ENCODE measurements at regions not wholly inside any gene's neighbourhood (a gene's known extent, or its start where the extent isn't known, plus 50 kb on each side); places are given as distances from the start of the nearest gene placed in this dataset.

DNA sequence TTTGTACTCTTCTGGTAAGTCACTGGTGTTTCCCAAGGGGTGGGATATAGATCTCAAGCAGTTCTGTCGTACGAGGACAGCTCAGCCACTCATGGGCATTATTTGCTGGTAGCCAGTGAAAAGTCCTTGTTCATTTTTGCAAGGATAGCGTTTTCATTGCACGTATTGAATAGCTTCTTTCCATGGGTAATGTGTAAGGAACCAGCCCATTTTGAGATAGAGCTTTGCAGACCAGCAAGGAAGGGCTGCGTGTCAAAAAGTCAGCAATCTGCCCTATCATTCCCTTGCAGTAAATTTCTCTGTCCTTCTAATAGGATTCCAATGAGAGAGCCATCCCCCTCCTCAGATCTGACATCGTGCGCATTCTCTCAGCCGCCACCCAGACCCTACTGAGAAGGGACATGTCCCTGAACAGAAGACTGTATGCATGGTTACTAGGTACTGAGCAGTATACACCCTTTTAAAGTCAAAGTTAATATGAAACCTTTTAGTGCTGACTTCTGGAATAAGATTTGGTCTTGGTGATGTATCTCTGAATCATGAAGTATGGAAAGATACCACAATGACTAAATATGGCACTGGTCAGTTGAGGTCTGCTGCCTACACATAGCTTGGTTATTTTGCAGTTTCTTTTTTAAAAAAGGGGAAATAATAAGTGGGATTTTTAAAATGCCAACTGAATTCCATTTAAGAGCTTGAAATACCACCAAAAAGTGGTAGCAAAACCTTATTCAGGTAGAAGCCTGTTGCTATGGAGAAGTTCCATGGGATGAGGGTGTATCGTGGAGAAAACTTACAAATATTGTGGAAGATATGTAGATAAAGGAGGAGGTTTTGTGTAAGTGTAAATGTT lies 55.3 kb downstream of the DOP1B start:
- no peak for TF ChIP-seq POLR2A (IDR thresholded peaks at IDR 0.05)
- TF ChIP-seq CTCF (IDR thresholded peaks at IDR 0.05): no peak
- peaks cover 0 to 1% of the 10 kb centered on the region in 2 donors for H3K36me3 ChIP-seq (replicated peaks in 1 of 2; ENCODE audit: insufficient read depth in 1 of 2, low read depth in 2 of 2)
- intact Hi-C loops (cut with DNase I): no loop called here
- 95 to 97% methylated on average over 9 of the region's 9 CpGs for WGBS, 2 donors
- H3K27ac ChIP-seq: no peak overlapping the region
- no peaks in the 10 kb centered on the region for H3K9me3 ChIP-seq
- DNase-seq: no peak
- no peak for ATAC-seq
- no peak overlapping the region for H3K4me3 ChIP-seq
- H3K4me1 ChIP-seq: peaks cover 8% of the 10 kb centered on the region
- no peaks in the 10 kb centered on the region for H3K27me3 ChIP-seq

- 91 to 95% methylated on average over 5 of the region's 5 CpGs for WGBS, 2 donors
These were observed 55.8 kb downstream of the DOP1B start for GRCh38 chr21:36212513-36212780.

DNA sequence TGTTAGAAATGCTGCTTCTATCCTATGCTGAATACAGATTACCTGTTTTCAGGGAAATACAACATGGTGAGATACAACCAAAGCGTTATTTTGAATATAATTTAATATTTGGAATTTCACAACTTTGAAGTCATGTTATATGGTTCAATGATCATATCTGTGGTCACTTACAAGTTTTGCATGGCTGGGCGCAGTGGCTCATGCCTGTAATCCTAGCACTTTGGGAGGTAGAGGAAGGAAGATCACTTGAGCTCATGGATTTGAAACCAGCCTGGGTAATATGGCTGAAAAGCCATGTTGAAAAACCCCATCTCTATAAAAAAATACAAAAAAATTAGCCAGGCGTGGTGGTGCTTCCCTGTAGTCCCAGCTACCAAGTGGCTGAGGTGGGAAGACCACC lies 57.9 kb downstream of the DOP1B start:
- Histone ChIP-seq H3K27me3 (no peaks in the 10 kb centered on the region), H3K4me3 (no peak overlapping the region), H3K4me1 (peaks cover 5% of the 10 kb centered on the region), H3K27ac (no peak overlapping the region), H3K9me3 (no peaks in the 10 kb centered on the region), H3K36me3 (replicated peaks in 1 of 2; ENCODE audit: insufficient read depth in 1 of 2, low read depth in 2 of 2) (peaks cover 0 to 1% of the 10 kb centered on the region in 2 donors)
- TF ChIP-seq CTCF (IDR thresholded peaks at IDR 0.05): no peak
- intact Hi-C loops (cut with DNase I): no loop called here
- ATAC-seq: no peak
- WGBS, 2 donors: 92 to 96% methylated on average over 3 of the region's 3 CpGs
- no peak for DNase-seq

More at GRCh38 chr21:36212513-36212780, 55.8 kb downstream of the DOP1B start:
- Histone ChIP-seq H3K4me1 (peaks cover 8% of the 10 kb centered on the region), H3K36me3 (replicated peaks in 1 of 2; ENCODE audit: insufficient read depth in 1 of 2, low read depth in 2 of 2) (peaks cover 0 to 1% of the 10 kb centered on the region in 2 donors), H3K9me3 (no peaks in the 10 kb centered on the region), H3K27ac (no peak overlapping the region), H3K27me3 (no peaks in the 10 kb centered on the region), H3K4me3 (no peak overlapping the region)
- no peak for DNase-seq
- intact Hi-C loops (cut with DNase I): no loop called here
- no peak for ATAC-seq
- no peak for TF ChIP-seq POLR2A (IDR thresholded peaks at IDR 0.05)
- no peak for TF ChIP-seq CTCF (IDR thresholded peaks at IDR 0.05)

GRCh38 chr21:36217743-36218142 lies 61.1 kb downstream of the DOP1B start:
- TF ChIP-seq CTCF (IDR thresholded peaks at IDR 0.05) (no peak), POLR2A (IDR thresholded peaks at IDR 0.05) (no peak)
- Histone ChIP-seq H3K4me3 (no peak overlapping the region), H3K36me3 (replicated peaks in 1 of 2; ENCODE audit: insufficient read depth in 1 of 2, low read depth in 2 of 2) (peaks cover 0 to 1% of the 10 kb centered on the region in 2 donors), H3K9me3 (no peaks in the 10 kb centered on the region), H3K27me3 (no peaks in the 10 kb centered on the region), H3K27ac (no peak overlapping the region), H3K4me1 (no peaks in the 10 kb centered on the region)
- intact Hi-C loops (cut with DNase I): no loop called here
- DNase-seq (no peak), ATAC-seq (no peak)
- 75 to 76% methylated on average over 4 of the region's 4 CpGs for WGBS, 2 donors

GRCh38 chr21:36218691-36219090 lies 62.1 kb downstream of the DOP1B start:
- ATAC-seq (no peak), DNase-seq (no peak)
- intact Hi-C loops (cut with DNase I): no loop called here
- Histone ChIP-seq H3K27ac (no peak overlapping the region), H3K4me3 (no peak overlapping the region), H3K4me1 (no peaks in the 10 kb centered on the region), H3K27me3 (no peaks in the 10 kb centered on the region), H3K9me3 (no peaks in the 10 kb centered on the region), H3K36me3 (replicated peaks in 1 of 2; ENCODE audit: insufficient read depth in 1 of 2, low read depth in 2 of 2) (peaks cover 0 to 1% of the 10 kb centered on the region in 2 donors)
- TF ChIP-seq POLR2A (IDR thresholded peaks at IDR 0.05) (no peak), CTCF (IDR thresholded peaks at IDR 0.05) (no peak)
- WGBS, 2 donors: 88 to 91% methylated on average over 6 of the region's 6 CpGs
